ENCODE measurements at regions not wholly inside any gene's neighbourhood (a gene's known extent, or its start where the extent isn't known, plus 50 kb on each side); places are given as distances from the start of the nearest gene placed in this dataset.
"Not testable (repeated sequence)": the region's sequence is repeated elsewhere in the genome, so short reads cannot be mapped to it uniquely, and the experiment has no call there.

GRCh38 chr18:30800800-30801199 is 241.7 kb downstream of the DSC3 start:
- TF ChIP-seq ZFX (IDR thresholded peaks at IDR 0.05), result no peak
- no peak for TF ChIP-seq CTCF (conservative IDR thresholded peaks at IDR 0.05)
- no peak overlapping the region for H3K27ac ChIP-seq

- no peak overlapping the region for H3K27ac ChIP-seq
- TF ChIP-seq ZFX (IDR thresholded peaks at IDR 0.05) (no peak), CTCF (conservative IDR thresholded peaks at IDR 0.05) (no peak)
Observed at GRCh38 chr18:30792051-30792450, 250.5 kb downstream of the DSC3 start.

GRCh38 chr18:30788411-30788991 is 254.0 kb downstream of the DSC3 start:
- not testable (repeated sequence) for H3K27ac ChIP-seq

GRCh38 chr18:30787410-30787809 is 255.1 kb downstream of the DSC3 start:
- TF ChIP-seq ZFX (IDR thresholded peaks at IDR 0.05) (no peak), CTCF (conservative IDR thresholded peaks at IDR 0.05) (no peak)

GRCh38 chr18:30781601-30782000 is 260.9 kb downstream of the DSC3 start:
- H3K27ac ChIP-seq, result no peak overlapping the region
- TF ChIP-seq CTCF (conservative IDR thresholded peaks at IDR 0.05), result no peak
- no peak for TF ChIP-seq ZFX (IDR thresholded peaks at IDR 0.05)

More at GRCh38 chr18:30787410-30787809, 255.1 kb downstream of the DSC3 start:
- no peak overlapping the region for H3K27ac ChIP-seq

- TF ChIP-seq CTCF (conservative IDR thresholded peaks at IDR 0.05), result no peak
- no peak for TF ChIP-seq ZFX (IDR thresholded peaks at IDR 0.05)
- H3K27ac ChIP-seq, result no peak overlapping the region
Observed at GRCh38 chr18:30775629-30776028, 266.9 kb downstream of the DSC3 start.

- not testable (repeated sequence) for H3K27ac ChIP-seq
Observed at GRCh38 chr18:30772170-30772569, 270.4 kb downstream of the DSC3 start.

GRCh38 chr18:30766053-30766452 is 276.5 kb downstream of the DSC3 start:
- TF ChIP-seq CTCF (conservative IDR thresholded peaks at IDR 0.05), result no peak
- no peak for TF ChIP-seq ZFX (IDR thresholded peaks at IDR 0.05)
- no peak overlapping the region for H3K27ac ChIP-seq
